ENCODE measurements at regions not wholly inside any gene's neighbourhood (a gene's known extent, or its start where the extent isn't known, plus 50 kb on each side); places are given as distances from the start of the nearest gene placed in this dataset.
"Not testable (repeated sequence)": the region's sequence is repeated elsewhere in the genome, so short reads cannot be mapped to it uniquely, and the experiment has no call there.

DNA sequence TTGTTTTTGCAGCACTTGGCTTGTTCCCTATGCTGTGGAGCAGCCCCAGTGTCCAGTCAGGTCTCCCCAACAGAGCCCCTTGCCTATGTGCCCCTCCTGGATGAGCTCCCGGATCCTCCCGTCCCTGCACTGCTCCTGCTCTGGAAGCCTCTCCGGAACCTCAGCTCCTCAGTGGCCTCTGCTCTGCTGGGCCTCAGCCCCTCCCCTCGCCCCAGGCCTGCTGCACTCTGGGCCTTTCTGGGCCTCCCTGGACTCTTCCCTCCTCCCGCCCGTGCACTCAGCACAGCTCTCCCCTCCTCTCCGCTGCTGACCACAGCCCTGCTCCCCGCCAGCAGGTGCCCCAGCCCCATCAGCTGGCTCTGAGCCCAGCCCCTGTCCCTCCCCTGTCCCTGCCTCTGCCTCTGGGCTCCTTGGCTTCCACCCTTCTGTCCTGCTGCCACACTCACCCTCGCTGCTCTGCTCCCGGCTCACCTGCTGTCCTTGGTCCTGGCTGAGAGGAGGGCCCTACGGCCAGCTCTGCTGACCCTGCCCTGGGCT lies 102.2 kb downstream of the TMEM121 start:
- H3K9me3 Mint-ChIP-seq; H3K36me3 Mint-ChIP-seq (ENCODE audit: low read depth); H3K27ac Mint-ChIP-seq; H3K4me3 Mint-ChIP-seq (ENCODE audit: low read depth); H3K4me1 Mint-ChIP-seq (ENCODE audit: low read depth); H3K27me3 Mint-ChIP-seq (ENCODE audit: low read depth); DNase-seq (ENCODE audit: low spot score); intact Hi-C loops (cut with micrococcal nuclease): not testable (repeated sequence)

DNA sequence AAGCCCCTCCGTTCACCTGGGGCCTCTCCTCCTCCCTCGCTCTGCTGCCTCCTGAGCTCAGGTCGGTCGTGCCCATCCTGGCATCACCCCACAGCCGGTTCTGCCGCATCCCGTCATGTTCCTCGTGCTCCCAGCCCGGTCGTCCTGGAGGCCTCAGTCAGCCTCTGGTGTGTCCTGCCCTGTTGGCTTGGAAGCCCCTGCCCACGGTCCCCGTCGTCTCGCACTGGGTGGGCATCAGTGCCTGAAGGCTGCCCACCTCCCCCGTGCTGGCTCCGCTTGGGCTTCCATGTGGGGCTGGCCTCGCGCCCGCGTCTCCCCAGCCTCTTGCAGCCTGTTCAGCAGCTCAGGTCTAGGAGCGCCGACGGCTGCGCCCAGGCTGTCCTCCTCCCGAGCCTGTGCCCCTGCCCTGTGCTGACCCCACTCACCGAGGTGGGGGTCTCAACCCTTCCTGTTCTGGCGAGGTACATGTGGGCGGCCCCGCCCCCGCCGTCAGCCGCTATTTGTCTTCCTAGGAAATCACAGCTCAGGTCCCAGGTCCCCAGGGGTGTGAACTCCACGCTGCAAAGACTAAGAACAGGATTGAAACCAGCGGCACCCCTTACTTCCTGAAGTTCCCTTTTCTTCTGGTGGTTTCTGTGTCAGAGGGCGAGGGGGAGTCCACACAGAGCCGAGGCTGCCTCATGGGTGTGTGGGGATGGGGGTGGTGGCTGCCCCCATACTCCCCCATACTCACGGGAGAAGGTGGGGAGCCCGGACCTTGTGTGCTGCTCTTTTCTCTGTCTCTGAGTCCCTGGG lies 102.9 kb downstream of the TMEM121 start:
- DNase-seq (ENCODE audit: low spot score); H3K27me3 Mint-ChIP-seq (ENCODE audit: low read depth); H3K4me1 Mint-ChIP-seq (ENCODE audit: low read depth); H3K4me3 Mint-ChIP-seq (ENCODE audit: low read depth); H3K27ac Mint-ChIP-seq; H3K36me3 Mint-ChIP-seq (ENCODE audit: low read depth); H3K9me3 Mint-ChIP-seq; intact Hi-C loops (cut with micrococcal nuclease): not testable (repeated sequence)

DNA sequence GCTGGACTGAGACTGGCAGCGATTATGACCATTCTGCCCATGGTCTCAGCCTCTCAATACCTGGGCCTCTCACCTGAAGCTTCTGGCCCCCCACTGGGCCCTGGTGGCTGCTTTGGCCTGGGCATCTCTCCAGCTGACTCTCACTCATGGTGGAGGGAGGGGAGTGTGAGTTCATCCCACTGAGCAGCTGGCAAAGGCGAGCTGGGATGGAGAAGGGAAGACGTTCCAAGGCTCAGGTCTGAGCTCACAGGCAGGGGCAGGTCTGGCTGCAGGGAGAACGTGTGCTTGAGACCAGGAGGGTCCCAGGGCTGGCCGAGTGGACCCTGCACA lies 103.5 kb downstream of the TMEM121 start:
- Mint-ChIP-seq H3K4me3 (ENCODE audit: low read depth) (no peak overlapping the region), H3K4me1 (ENCODE audit: low read depth) (no peaks in the 10 kb centered on the region), H3K27ac (no peak overlapping the region), H3K36me3 (ENCODE audit: low read depth) (no peaks in the 10 kb centered on the region), H3K27me3 (ENCODE audit: low read depth) (peaks cover 1% of the 10 kb centered on the region), H3K9me3 (peaks cover 3% of the 10 kb centered on the region)
- no peak for DNase-seq (ENCODE audit: low spot score)
- intact Hi-C loops (cut with micrococcal nuclease): no loop called here

DNA sequence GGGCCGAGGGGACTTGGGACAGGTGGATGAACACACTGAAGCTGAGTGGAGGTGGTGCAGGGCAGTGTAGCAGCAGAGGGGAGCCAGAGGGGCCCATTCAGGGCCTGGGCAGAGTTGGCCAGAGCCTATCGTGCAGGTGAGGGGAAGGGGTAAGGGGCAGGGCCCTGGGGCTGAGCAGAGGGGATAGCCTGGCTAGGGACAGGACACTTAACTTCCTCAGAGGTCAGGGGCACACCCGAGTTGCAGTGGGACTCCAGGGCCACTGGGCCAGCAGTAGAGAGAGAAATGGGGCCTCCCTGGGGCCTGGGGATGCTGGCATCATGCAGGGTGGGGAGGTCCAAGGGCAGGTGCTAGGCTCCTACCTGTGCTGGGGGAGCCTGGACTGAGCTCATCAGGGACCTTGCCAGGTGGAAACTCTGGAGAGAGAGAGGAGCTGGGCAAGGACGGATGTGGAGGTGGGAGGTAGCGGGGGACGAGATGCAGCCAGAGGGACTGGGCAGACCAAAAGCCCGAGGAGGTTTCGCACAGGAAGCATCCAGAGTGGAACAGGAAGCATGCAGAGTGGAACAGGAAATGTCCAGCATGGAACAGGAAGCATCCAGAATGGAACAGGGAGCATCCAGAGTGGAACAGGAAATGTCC lies 104.0 kb downstream of the TMEM121 start:
- intact Hi-C loops (cut with micrococcal nuclease); H3K4me3 Mint-ChIP-seq (ENCODE audit: low read depth); H3K4me1 Mint-ChIP-seq (ENCODE audit: low read depth); H3K27me3 Mint-ChIP-seq (ENCODE audit: low read depth); DNase-seq (ENCODE audit: low spot score); H3K27ac Mint-ChIP-seq; H3K36me3 Mint-ChIP-seq (ENCODE audit: low read depth); H3K9me3 Mint-ChIP-seq: not testable (repeated sequence)

DNA sequence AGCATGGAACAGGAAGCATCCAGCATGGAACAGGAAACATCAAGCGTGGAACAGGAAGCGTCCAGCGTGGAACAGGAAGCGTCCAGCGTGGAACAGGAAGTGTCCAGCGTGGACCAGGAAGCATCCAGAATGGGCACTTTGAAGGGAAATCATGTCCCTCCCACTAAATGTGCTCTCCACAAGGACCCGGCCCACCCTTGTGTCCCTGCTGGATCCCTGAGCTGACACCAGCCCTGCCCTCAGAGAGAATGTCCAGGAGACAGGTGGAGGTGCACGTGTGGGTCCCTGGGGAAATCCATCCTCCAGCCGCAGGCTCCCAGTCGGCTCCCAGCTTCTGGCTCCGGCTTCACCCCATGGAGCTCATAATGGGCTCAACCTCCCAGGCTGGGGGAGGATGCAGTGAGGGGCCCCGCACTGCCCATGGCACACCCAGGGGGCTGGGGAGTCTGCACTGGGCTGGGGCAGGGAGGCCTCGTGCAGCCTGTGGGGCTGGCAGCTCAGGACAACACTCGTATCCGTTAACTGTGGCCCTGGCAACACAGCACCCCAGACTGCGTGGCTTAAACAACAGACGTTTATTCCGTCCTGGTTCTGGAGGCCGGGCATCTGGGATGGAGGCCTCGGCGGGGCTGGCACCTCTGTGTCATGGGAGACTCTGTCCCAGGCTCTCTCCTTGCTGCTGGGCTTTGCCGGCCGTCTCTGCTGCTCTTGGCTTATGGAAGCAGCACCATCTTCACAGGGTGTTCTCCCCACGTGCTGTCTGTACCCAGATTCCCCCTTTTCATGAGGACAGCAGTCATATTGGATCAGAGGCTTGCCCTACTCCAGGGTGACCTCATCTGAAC lies 104.8 kb downstream of the TMEM121 start:
- H3K9me3 Mint-ChIP-seq; DNase-seq (ENCODE audit: low spot score); intact Hi-C loops (cut with micrococcal nuclease); H3K27me3 Mint-ChIP-seq (ENCODE audit: low read depth); H3K27ac Mint-ChIP-seq; H3K4me1 Mint-ChIP-seq (ENCODE audit: low read depth); H3K4me3 Mint-ChIP-seq (ENCODE audit: low read depth); H3K36me3 Mint-ChIP-seq (ENCODE audit: low read depth): not testable (repeated sequence)

DNA sequence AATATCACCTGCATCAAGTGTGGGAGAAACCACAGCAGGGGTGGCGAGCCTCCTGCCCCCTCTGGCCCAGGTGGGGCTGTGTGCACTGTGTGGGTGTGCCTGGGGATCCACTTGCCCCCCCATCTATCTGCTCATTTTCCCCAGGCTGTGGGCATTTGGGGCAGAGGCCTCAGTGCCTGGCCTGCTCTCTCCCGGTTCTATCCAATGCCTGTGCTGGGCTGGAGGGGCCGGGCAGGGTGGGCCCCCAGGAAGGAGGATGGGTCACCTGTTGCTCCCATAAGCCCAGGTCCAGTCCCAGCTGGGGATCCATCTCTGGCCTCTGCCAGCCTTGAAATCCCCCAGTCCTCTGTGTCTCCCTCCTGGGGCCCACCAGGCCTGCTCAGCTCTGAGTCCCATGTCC lies 105.6 kb downstream of the TMEM121 start:
- intact Hi-C loops (cut with micrococcal nuclease): no loop called here
- Mint-ChIP-seq H3K9me3 (peaks cover 3% of the 10 kb centered on the region), H3K36me3 (ENCODE audit: low read depth) (no peaks in the 10 kb centered on the region), H3K4me1 (ENCODE audit: low read depth) (no peaks in the 10 kb centered on the region), H3K27me3 (ENCODE audit: low read depth) (peaks cover 1% of the 10 kb centered on the region), H3K4me3 (ENCODE audit: low read depth) (no peak overlapping the region), H3K27ac (no peak overlapping the region)
- DNase-seq (ENCODE audit: low spot score): no peak

DNA sequence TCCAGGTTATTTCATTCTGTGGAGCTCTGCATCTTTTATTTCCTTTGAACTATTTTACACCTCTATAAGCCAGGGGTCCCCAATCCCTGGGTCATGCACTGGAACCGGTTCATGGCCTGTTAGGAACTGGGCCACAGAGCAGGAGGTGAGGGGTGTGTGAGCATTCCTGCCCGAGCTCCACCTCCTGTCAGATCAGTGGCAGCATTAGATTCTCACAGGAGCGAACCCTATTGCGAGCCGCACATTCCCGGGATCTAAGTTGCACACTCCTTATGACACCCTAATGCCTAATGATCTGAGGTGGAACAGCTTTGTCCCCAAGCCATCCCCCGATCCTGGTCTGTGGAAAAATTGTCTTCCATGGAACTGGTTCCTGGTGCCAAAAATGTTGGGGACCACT lies 107.2 kb downstream of the TMEM121 start:
- H3K27me3 Mint-ChIP-seq (ENCODE audit: low read depth); intact Hi-C loops (cut with micrococcal nuclease); H3K9me3 Mint-ChIP-seq; H3K27ac Mint-ChIP-seq; H3K36me3 Mint-ChIP-seq (ENCODE audit: low read depth); H3K4me3 Mint-ChIP-seq (ENCODE audit: low read depth); H3K4me1 Mint-ChIP-seq (ENCODE audit: low read depth); DNase-seq (ENCODE audit: low spot score): not testable (repeated sequence)

DNA sequence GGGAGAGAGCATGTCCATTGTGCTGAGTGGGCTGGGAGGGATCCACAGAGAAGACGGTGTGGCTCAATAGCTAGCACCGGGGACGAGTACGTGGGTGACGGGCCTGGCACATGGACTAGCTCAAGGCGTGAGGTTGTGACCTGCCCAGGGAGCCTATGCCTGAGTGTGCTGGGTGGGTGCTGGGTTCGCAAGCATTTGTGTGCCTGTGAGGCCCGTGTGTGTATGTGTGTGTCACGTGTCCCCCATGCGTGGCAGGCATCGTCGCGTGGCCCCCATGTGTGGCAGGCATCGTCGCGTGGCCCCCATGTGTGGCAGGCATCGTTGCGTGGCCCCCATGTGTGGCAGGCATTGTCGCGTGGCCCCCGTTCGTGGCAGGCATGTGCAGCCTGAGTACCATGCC lies 109.2 kb downstream of the TMEM121 start:
- H3K27ac Mint-ChIP-seq: no peak overlapping the region
- H3K36me3 Mint-ChIP-seq (ENCODE audit: low read depth): no peaks in the 10 kb centered on the region
- no peaks in the 10 kb centered on the region for H3K4me1 Mint-ChIP-seq (ENCODE audit: low read depth)
- intact Hi-C loops (cut with micrococcal nuclease): no loop called here
- DNase-seq (ENCODE audit: low spot score): no peak
- H3K9me3 Mint-ChIP-seq: peaks cover 3% of the 10 kb centered on the region
- H3K27me3 Mint-ChIP-seq (ENCODE audit: low read depth): peaks cover 1% of the 10 kb centered on the region
- no peak overlapping the region for H3K4me3 Mint-ChIP-seq (ENCODE audit: low read depth)

DNA sequence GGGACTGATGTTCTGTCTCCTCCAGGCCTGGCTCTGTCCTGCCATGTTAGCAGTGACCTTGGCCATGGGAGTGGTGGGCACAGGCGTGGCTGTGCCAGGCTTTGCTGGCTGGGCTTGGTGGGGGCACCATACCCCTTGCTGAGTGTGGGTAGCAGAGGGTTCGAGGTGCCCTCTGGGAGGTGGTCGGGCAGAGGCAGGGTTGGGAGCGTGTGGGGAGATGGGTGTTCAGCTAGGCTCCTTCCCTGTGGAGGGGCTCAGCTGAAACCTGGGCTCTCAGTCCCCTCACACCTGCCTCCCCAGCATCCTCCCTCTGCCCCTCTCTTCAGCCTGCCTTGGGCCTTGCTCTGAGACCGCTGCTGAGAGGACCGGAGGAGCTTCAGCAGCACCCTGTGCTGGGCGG lies 109.6 kb downstream of the TMEM121 start:
- H3K36me3 Mint-ChIP-seq (ENCODE audit: low read depth); DNase-seq (ENCODE audit: low spot score); H3K27me3 Mint-ChIP-seq (ENCODE audit: low read depth); H3K27ac Mint-ChIP-seq; H3K4me3 Mint-ChIP-seq (ENCODE audit: low read depth); intact Hi-C loops (cut with micrococcal nuclease); H3K9me3 Mint-ChIP-seq; H3K4me1 Mint-ChIP-seq (ENCODE audit: low read depth): not testable (repeated sequence)

DNA sequence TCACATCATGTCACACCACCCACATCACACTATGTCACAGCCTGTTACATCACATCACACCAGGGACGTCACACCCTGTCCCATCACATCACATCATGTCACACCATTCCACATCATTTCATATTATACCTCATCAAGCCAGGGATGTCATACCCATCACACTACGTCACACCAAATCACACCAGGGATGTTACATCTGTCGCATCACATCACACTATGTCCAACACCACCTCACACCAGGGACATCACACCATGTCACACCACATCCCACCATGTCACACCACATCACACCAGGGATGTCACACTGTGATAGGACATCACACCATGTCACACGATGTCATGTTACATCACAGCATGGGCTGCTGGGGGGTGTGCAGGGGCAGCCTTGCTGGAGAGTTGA lies 110.6 kb downstream of the TMEM121 start:
- H3K27ac Mint-ChIP-seq: no peak overlapping the region
- H3K4me1 Mint-ChIP-seq (ENCODE audit: low read depth): no peaks in the 10 kb centered on the region
- intact Hi-C loops (cut with micrococcal nuclease): no loop called here
- H3K27me3 Mint-ChIP-seq (ENCODE audit: low read depth): peaks cover 1% of the 10 kb centered on the region
- H3K36me3 Mint-ChIP-seq (ENCODE audit: low read depth): no peaks in the 10 kb centered on the region
- no peak overlapping the region for H3K4me3 Mint-ChIP-seq (ENCODE audit: low read depth)
- H3K9me3 Mint-ChIP-seq: peaks cover 3% of the 10 kb centered on the region
- no peak for DNase-seq (ENCODE audit: low spot score)

DNA sequence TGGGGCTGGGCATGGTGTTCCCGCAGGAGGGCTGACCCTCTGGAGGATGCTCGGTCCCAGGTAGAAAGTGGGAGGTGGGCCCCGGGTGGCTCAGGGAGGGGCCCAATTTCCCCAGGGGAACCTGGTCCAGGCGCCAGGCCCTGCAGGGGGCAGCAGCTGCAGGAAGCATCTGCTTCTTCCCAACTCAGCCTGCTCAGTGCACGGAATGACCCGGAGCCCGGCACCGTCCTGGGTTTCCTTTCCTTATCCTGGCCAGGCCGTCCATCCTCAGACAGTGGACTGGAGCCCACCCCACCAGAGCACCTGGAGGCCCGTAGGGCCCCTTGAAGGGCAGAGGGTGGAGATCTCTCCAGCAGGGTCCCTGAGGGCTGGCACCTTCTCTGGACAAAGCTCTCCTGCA lies 111.0 kb downstream of the TMEM121 start:
- H3K36me3 Mint-ChIP-seq (ENCODE audit: low read depth); DNase-seq (ENCODE audit: low spot score); H3K9me3 Mint-ChIP-seq; H3K4me1 Mint-ChIP-seq (ENCODE audit: low read depth); H3K27ac Mint-ChIP-seq; intact Hi-C loops (cut with micrococcal nuclease); H3K4me3 Mint-ChIP-seq (ENCODE audit: low read depth); H3K27me3 Mint-ChIP-seq (ENCODE audit: low read depth): not testable (repeated sequence)

DNA sequence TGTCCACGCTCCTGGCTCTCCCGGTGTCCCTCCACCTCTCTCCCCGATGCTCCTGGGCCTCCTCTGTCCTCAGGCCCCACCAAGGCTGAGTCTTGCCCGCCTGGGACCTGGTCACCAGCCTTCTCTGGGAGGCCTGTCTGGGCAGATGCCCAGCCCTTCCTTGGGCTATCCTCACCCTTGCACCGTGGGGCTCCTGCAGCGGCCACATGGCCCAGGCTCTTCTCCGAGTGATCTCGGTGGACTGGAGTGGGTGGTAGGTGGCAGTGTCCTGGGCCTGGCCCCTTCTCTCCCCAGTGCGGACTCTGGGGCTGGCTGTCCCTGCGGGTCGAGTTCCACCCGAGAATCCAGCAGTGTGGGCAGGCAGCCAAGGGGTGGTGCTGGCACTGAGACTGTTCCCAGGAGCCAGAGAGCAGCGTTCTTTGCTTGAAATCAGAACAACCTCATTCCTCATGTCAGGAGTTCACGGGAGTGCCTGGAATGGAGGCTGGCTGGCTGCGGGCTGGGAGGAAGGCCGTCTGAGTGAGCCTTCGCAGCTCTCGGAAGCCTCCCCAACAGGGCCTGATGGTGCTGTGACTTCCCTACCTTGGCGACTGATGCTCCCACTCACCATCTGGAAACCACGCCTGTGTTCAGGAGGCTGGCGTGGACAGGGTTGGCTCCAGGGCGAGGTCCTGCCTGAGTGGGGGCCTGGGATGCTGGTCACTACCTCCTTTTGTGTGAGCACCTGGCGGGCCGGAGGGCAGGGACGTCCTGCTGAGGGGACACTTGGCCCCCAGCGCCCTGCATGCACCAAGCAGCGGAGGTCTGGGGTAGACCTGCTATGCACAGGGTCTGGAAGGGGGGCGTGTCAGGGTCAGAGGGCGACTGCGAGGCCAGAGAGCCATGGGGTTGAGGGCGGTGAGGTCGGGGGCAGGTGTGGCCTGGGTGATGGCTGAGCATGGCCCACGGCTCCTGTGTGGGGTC lies 113.9 kb downstream of the TMEM121 start:
- H3K27me3 Mint-ChIP-seq (ENCODE audit: low read depth); intact Hi-C loops (cut with micrococcal nuclease); H3K4me3 Mint-ChIP-seq (ENCODE audit: low read depth); H3K36me3 Mint-ChIP-seq (ENCODE audit: low read depth); H3K27ac Mint-ChIP-seq; H3K9me3 Mint-ChIP-seq; H3K4me1 Mint-ChIP-seq (ENCODE audit: low read depth); DNase-seq (ENCODE audit: low spot score): not testable (repeated sequence)

All from activated T-helper 2 cell treated with anti-CD3 and anti-CD28 coated beads, Interferon-gamma antibody, Interleukin-2, Interleukin-4, amounts not matched to agents 10 μg/mL and 5 μg/mL and 100 μg/mL, durations not matched to agents 14 hours and 24 hours and 36 hours (primary cell).